Activated CD4-positive, alpha-beta T cell treated with anti-CD3 and anti-CD28 coated beads for 36 hours (primary cell): ENCODE measurements at regions not wholly inside any gene's neighbourhood (a gene's known extent, or its start where the extent isn't known, plus 50 kb on each side); places are given as distances from the start of the nearest gene placed in this dataset.
A peak's percentile ranks its signal among the peaks of the same experiment; 100 is the strongest.

ENCODE experiments used
- ATAC-seq: fragments of 200-7000 bp; cut with Tn5 transposase; one replicate; pipeline ENCODE4 v1.10.0; 2021; ENCODE audit warnings: mild to moderate bottlenecking, moderate library complexity
- CTCF ChIA-PET: fragments of 350-600 bp; sonication (Branson Sonifier 250); formaldehyde crosslinking; loops from one replicate; lab custom pipeline; 2021; ENCODE audit warnings: antibody characterized with exemption; lab: Charles Lee
- POLR2A ChIA-PET: fragments of 350-600 bp; sonication (Branson Sonifier 250); formaldehyde crosslinking; loops from one replicate; lab custom pipeline; 2021; ENCODE audit warnings: antibody characterized with exemption, inconsistent platforms; lab: Charles Lee
- DNase-seq: peaks from one replicate; pipeline ENCODE4 v3.0.0-alpha.2; 2020
- H3K27ac Mint-ChIP-seq: one replicate; pipeline ENCODE4 v1.8.0; 2021; ENCODE audit warnings: mixed read lengths
- H3K27me3 Mint-ChIP-seq: one replicate; pipeline ENCODE4 v1.8.0; 2021; ENCODE audit warnings: mixed read lengths
- H3K36me3 Mint-ChIP-seq: one replicate; pipeline ENCODE4 v1.8.0; 2021; ENCODE audit warnings: low read depth, mixed read lengths
- H3K4me1 Mint-ChIP-seq: one replicate; pipeline ENCODE4 v1.8.0; 2021; ENCODE audit warnings: mixed read lengths
- H3K4me3 Mint-ChIP-seq: one replicate; pipeline ENCODE4 v1.8.0; 2021; ENCODE audit warnings: mild to moderate bottlenecking, moderate library complexity, mixed read lengths
- H3K9me3 Mint-ChIP-seq: one replicate; pipeline ENCODE4 v1.8.0; 2021; ENCODE audit warnings: low read depth, mixed read lengths
- intact Hi-C, 2 experiments: fragments of 100-400 bp; cut with DNase I in 1 of 2; cut with micrococcal nuclease in 1 of 2; formaldehyde crosslinking; loops; one replicate each; pipeline versions ENCODE4 v1.14.2 to v1.15.1; 2022 to 2024; cut with DNase I, micrococcal nuclease

GRCh38 chr3:120544361-120544760, 51.8 kb upstream of the NDUFB4 start:
- Mint-ChIP-seq H3K4me3 (no peak overlapping the region), H3K27ac (no peak overlapping the region), H3K9me3 (peaks cover 32% of the 10 kb centered on the region), H3K36me3 (no peaks in the 10 kb centered on the region), H3K27me3 (peaks cover 10% of the 10 kb centered on the region), H3K4me1 (no peaks in the 10 kb centered on the region)
- ChIA-PET POLR2A (no interaction called here), CTCF (no interaction called here)
- DNase-seq (no peak), ATAC-seq (no peak)
- intact Hi-C loops: no loop called here

GRCh38 chr3:120536642-120537041, 59.5 kb upstream of the NDUFB4 start:
- ChIA-PET CTCF (no interaction called here), POLR2A (no interaction called here)
- H3K9me3 Mint-ChIP-seq: peaks cover 26% of the 10 kb centered on the region
- no peak overlapping the region for H3K27ac Mint-ChIP-seq
- peaks cover 22% of the 10 kb centered on the region for H3K27me3 Mint-ChIP-seq
- H3K36me3 Mint-ChIP-seq: no peaks in the 10 kb centered on the region
- H3K4me1 Mint-ChIP-seq: no peaks in the 10 kb centered on the region
- no peak overlapping the region for H3K4me3 Mint-ChIP-seq
- ATAC-seq (no peak), DNase-seq (no peak)
- intact Hi-C loops: no loop called here

GRCh38 chr3:120532969-120533368, 63.2 kb upstream of the NDUFB4 start:
- Mint-ChIP-seq H3K36me3 (no peaks in the 10 kb centered on the region), H3K9me3 (peaks cover 2% of the 10 kb centered on the region), H3K4me3 (no peak overlapping the region), H3K27ac (no peak overlapping the region), H3K27me3 (peaks cover 32% of the 10 kb centered on the region), H3K4me1 (no peaks in the 10 kb centered on the region)
- ChIA-PET CTCF (no interaction called here), POLR2A (no interaction called here)
- no peak for DNase-seq
- intact Hi-C loops: no loop called here
- no peak for ATAC-seq

- peaks cover 5% of the 10 kb centered on the region for H3K4me1 Mint-ChIP-seq
- peaks cover 23% of the 10 kb centered on the region for H3K27me3 Mint-ChIP-seq
- ATAC-seq: peak; percentile 51
- ChIA-PET POLR2A (no interaction called here), CTCF (interaction anchor here (0.7 kb wide), 1 partner anchor 33 kb away, joined by 3 read pairs; no protein-coding TSS in a partner anchor)
- H3K9me3 Mint-ChIP-seq: no peaks in the 10 kb centered on the region
- intact Hi-C loops: no loop called here
- no peak for DNase-seq
- no peak overlapping the region for H3K27ac Mint-ChIP-seq
- no peak overlapping the region for H3K4me3 Mint-ChIP-seq
- no peaks in the 10 kb centered on the region for H3K36me3 Mint-ChIP-seq
Observed at GRCh38 chr3:120528163-120528562, 68.0 kb upstream of the NDUFB4 start.

GRCh38 chr3:120526011-120526870, 69.9 kb upstream of the NDUFB4 start:
- no peak overlapping the region for H3K27ac Mint-ChIP-seq
- intact Hi-C loops: no loop called here
- H3K27me3 Mint-ChIP-seq: peaks cover 15% of the 10 kb centered on the region
- ATAC-seq (no peak), DNase-seq (no peak)
- H3K4me3 Mint-ChIP-seq: no peak overlapping the region
- H3K9me3 Mint-ChIP-seq: no peaks in the 10 kb centered on the region
- POLR2A ChIA-PET: no interaction called here
- CTCF ChIA-PET: no interaction called here
- H3K36me3 Mint-ChIP-seq: no peaks in the 10 kb centered on the region
- H3K4me1 Mint-ChIP-seq: peaks cover 5% of the 10 kb centered on the region

GRCh38 chr3:120524171-120524923, 71.8 kb upstream of the NDUFB4 start:
- POLR2A ChIA-PET: interaction anchor here (0.5 kb wide), 1 partner anchor 1279 kb away, joined by 3 read pairs; no protein-coding TSS in a partner anchor

GRCh38 chr3:120516136-120516535, 65.3 kb upstream of the FSTL1 start:
- POLR2A ChIA-PET: no interaction called here

More at GRCh38 chr3:120524171-120524923, 71.8 kb upstream of the NDUFB4 start:
- Mint-ChIP-seq H3K27ac (no peak overlapping the region), H3K36me3 (no peaks in the 10 kb centered on the region), H3K4me3 (no peak overlapping the region), H3K27me3 (peaks cover 6% of the 10 kb centered on the region), H3K4me1 (peaks cover 5% of the 10 kb centered on the region), H3K9me3 (no peaks in the 10 kb centered on the region)
- intact Hi-C loops: no loop called here
- CTCF ChIA-PET: interaction anchor here (0.6 to 1.5 kb wide), 3 partner anchors 37 to 1449 kb away, joined by 3 to 4 read pairs (median 3); no protein-coding TSS in a partner anchor
- ATAC-seq (peak; percentile 44), DNase-seq (no peak)

GRCh38 chr3:120512655-120513054, 61.9 kb upstream of the FSTL1 start:
- no peak for ATAC-seq
- POLR2A ChIA-PET: no interaction called here
- DNase-seq: no peak
- intact Hi-C loops: no loop called here
- H3K27ac Mint-ChIP-seq: no peak overlapping the region
- no peaks in the 10 kb centered on the region for H3K4me1 Mint-ChIP-seq
- H3K9me3 Mint-ChIP-seq: no peaks in the 10 kb centered on the region
- CTCF ChIA-PET: interaction anchor here (1.2 to 1.4 kb wide), 2 partner anchors 9 to 269 kb away, joined by 4 to 5 read pairs; no protein-coding TSS in a partner anchor
- H3K27me3 Mint-ChIP-seq: peaks cover 17% of the 10 kb centered on the region
- no peak overlapping the region for H3K4me3 Mint-ChIP-seq
- H3K36me3 Mint-ChIP-seq: no peaks in the 10 kb centered on the region

More at GRCh38 chr3:120516136-120516535, 65.3 kb upstream of the FSTL1 start:
- Mint-ChIP-seq H3K4me1 (no peaks in the 10 kb centered on the region), H3K36me3 (no peaks in the 10 kb centered on the region), H3K27ac (no peak overlapping the region), H3K9me3 (no peaks in the 10 kb centered on the region), H3K4me3 (no peak overlapping the region), H3K27me3 (peaks cover 21% of the 10 kb centered on the region)
- CTCF ChIA-PET: no interaction called here
- no peak for ATAC-seq
- intact Hi-C loops: no loop called here
- DNase-seq: no peak

- Mint-ChIP-seq H3K27ac (no peak overlapping the region), H3K9me3 (no peaks in the 10 kb centered on the region), H3K4me3 (no peak overlapping the region), H3K36me3 (no peaks in the 10 kb centered on the region), H3K4me1 (no peaks in the 10 kb centered on the region), H3K27me3 (peaks cover 14% of the 10 kb centered on the region)
- ChIA-PET CTCF (interaction anchor here (0.7 to 1.5 kb wide), 2 partner anchors 90 to 221 kb away, joined by 3 to 4 read pairs; no protein-coding TSS in a partner anchor), POLR2A (no interaction called here)
- intact Hi-C loops: loop anchor here in 1 of 2 experiments (2.0 kb wide), 1 partner anchor 90 kb away; no protein-coding TSS in a partner anchor
- ATAC-seq (no peak), DNase-seq (peak; percentile 15)
Observed at GRCh38 chr3:120506828-120507774, 56.3 kb upstream of the FSTL1 start.

- CTCF ChIA-PET: interaction anchor here (1.5 kb wide), 1 partner anchor 89 kb away, joined by 3 read pairs; no protein-coding TSS in a partner anchor
- H3K4me3 Mint-ChIP-seq: no peak overlapping the region
- DNase-seq (no peak), ATAC-seq (no peak)
- POLR2A ChIA-PET: no interaction called here
- intact Hi-C loops: loop anchor here in 1 of 2 experiments (2.0 kb wide), 1 partner anchor 89 kb away; no protein-coding TSS in a partner anchor
- H3K4me1 Mint-ChIP-seq: no peaks in the 10 kb centered on the region
- no peaks in the 10 kb centered on the region for H3K36me3 Mint-ChIP-seq
- H3K27ac Mint-ChIP-seq: no peak overlapping the region
- H3K27me3 Mint-ChIP-seq: peaks cover 13% of the 10 kb centered on the region
- no peaks in the 10 kb centered on the region for H3K9me3 Mint-ChIP-seq
Observed at GRCh38 chr3:120506076-120506827, 55.5 kb upstream of the FSTL1 start.
